ENCODE measurements at regions not wholly inside any gene's neighbourhood (a gene's known extent, or its start where the extent isn't known, plus 50 kb on each side); places are given as distances from the start of the nearest gene placed in this dataset.

DNA sequence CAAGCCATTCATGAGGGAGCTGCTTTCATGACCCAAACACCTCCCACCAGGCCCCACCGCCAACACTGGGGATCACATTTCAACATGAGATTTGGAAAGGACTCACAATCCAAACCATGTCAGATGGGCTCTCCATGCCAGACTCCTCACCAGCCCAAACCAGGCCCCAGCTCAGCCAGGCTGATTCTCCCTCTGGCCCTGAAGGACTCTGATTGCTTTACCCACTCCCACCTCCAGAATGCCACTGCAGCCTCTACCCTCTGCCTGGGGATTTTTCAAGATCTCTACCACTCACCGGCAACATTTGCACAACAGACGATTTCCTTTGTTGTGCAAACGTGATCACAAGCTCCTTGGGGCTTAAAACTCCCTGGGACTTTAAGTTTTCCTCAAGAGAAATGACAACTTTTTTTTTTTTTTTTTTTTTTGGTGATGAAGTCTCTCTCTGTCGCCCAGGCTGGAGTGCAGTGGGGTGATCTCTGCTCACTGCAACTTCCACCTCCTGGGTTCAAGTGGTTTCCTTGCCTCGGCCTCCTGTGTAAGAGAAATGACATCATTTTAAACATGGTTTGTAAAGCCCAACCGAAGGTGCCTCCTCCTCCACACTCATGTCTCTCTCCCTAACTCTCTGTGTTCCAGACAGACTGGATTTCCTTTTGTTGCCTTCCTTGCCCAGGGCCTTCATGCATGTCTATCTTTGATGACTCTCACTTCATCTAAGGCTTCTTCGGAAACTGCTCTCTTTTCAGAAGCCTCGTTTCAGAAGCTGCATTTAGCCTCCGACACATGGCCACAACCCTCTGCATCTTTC lies 147.0 kb downstream of the CDH26 start:
- Histone ChIP-seq H2AFZ (ENCODE audit: low read length) (no peak overlapping the region), H3K23me2 (ENCODE audit: low read depth, low read length) (no peaks in the 10 kb centered on the region), H3K79me1 (ENCODE audit: low read depth, low read length) (no peaks in the 10 kb centered on the region), H3K4me2 (ENCODE audit: insufficient read depth in 1 of 2, low read depth in 2 of 2, low read length in 2 of 2) (peak overlapping the region; percentile 1 to 44; a peak in 1 of 4 replicates), H3K9me3 (ENCODE audit: insufficient read depth in 2 of 2, low read depth in 1 of 2, low read length in 1 of 2) (peaks cover 0 to 6% of the 10 kb centered on the region in 2 experiments; a peak in 1 of 4 replicates), H2BK5ac (ENCODE audit: low read depth, low read length) (no peak overlapping the region), H3K18ac (ENCODE audit: extremely low read depth, low read length) (no peak overlapping the region), H3K23ac (ENCODE audit: insufficient read length) (no peak overlapping the region), H3K4me1 (replicated peaks in 1 of 4; ENCODE audit: control insufficient read depth in 3 of 4, insufficient read depth in 4 of 4, low read length in 3 of 4) (peaks cover 0 to 10% (median 3%) of the 10 kb centered on the region in 4 experiments; a peak in 3 of 7 replicates), H2BK12ac (ENCODE audit: low read depth, low read length) (no peak overlapping the region), H3K9ac (replicated peaks in 1 of 4; ENCODE audit: extremely low read depth in 1 of 4, low read depth in 3 of 4, low read length in 3 of 4) (no peak overlapping the region; a peak in 1 of 7 replicates), H3K4ac (replicated peaks; ENCODE audit: insufficient read length, low read depth, low read length) (no peak overlapping the region), H3K56ac (replicated peaks; ENCODE audit: insufficient read length, low read depth, low read length) (no peak overlapping the region), H2BK120ac (replicated peaks; ENCODE audit: low read depth, low read length) (no peak overlapping the region), H2BK20ac (ENCODE audit: low read length) (no peak overlapping the region), H4K91ac (replicated peaks; ENCODE audit: insufficient read length, low read length) (no peak overlapping the region), H3K79me2 (ENCODE audit: control insufficient read depth in 1 of 2, insufficient read depth in 2 of 2, low read length in 2 of 2) (no peaks in the 10 kb centered on the region), H3K27ac (ENCODE audit: low read depth, low read length) (no peak overlapping the region), H3K14ac (ENCODE audit: insufficient read length) (no peak overlapping the region), H3K4me3 (ENCODE audit: extremely low read depth in 1 of 4, insufficient read depth in 2 of 4, low read depth in 3 of 4, low read length in 4 of 4) (no peak overlapping the region), H4K20me1 (replicated peaks in 1 of 2; ENCODE audit: control insufficient read depth in 1 of 2, insufficient read depth in 2 of 2, low read length in 2 of 2) (peaks cover 0 to 3% of the 10 kb centered on the region in 2 experiments), H3K27me3 (replicated peaks in 1 of 4; ENCODE audit: control insufficient read depth in 3 of 4, extremely low read depth in 1 of 4, insufficient read depth in 3 of 4, low read length in 3 of 4) (peaks cover 12 to 50% (median 38%) of the 10 kb centered on the region in 4 experiments), H2BK15ac (ENCODE audit: low read length) (no peak overlapping the region), H4K8ac (ENCODE audit: extremely low read depth, insufficient read depth, low read length) (no peak overlapping the region), H3K36me3 (ENCODE audit: control insufficient read depth in 2 of 4, insufficient read depth in 4 of 4, low read length in 3 of 4) (no peaks in the 10 kb centered on the region), H2AK5ac (ENCODE audit: low read depth, low read length) (no peak overlapping the region), H4K5ac (ENCODE audit: insufficient read length, low read depth, low read length) (no peak overlapping the region)
- ChIA-PET CTCF (ENCODE audit: partially characterized antibody) (interaction anchor here (0.6 kb wide), 1 partner anchor 125 kb away, joined by 3 read pairs; no protein-coding TSS in a partner anchor), POLR2A (ENCODE audit: partially characterized antibody) (no interaction called here)
- 42% methylated on average over 10 of the region's 10 CpGs; no CpG with 5 or more reads in 1 of the 2 experiments for WGBS, 2 experiments (ENCODE audit: extremely low coverage in 1 of 2, insufficient coverage in 1 of 2, insufficient read length in 1 of 2, insufficient replicate concordance in 2 of 2, low coverage in 1 of 2, low lambda C conversion rate in 2 of 2, missing lambda C conversion rate in 1 of 2)
- DNase-seq (ENCODE audit: low read depth in 1 of 2, low spot score in 2 of 2), result peak; percentile 38 to 59
- peak; percentile 48 for FAIRE-seq
- TF ChIP-seq CTBP2 (IDR thresholded peaks at IDR 0.05; ENCODE audit: borderline replicate concordance, insufficient read depth, insufficient read length, low read length) (no peak), SRF (IDR thresholded peaks at IDR 0.05; ENCODE audit: low read depth, low read length) (no peak)

Data from H1 (cell line).